Thyroid gland (tissue), 4 donors: ENCODE measurements at regions not wholly inside any gene's neighbourhood (a gene's known extent, or its start where the extent isn't known, plus 50 kb on each side); places are given as distances from the start of the nearest gene placed in this dataset.

ENCODE experiments used
- POLR2A ChIP-seq, 2 donors: fragments of 450-650 bp; IDR thresholded peaks; one replicate each; pipeline ENCODE4 v1.6.1; 2017; ENCODE audit warnings: antibody characterized with exemption in 2 of 2, mild to moderate bottlenecking in 2 of 2, moderate library complexity in 1 of 2
- TF ChIP-seq, protein P1 (sequence below), 6 experiments: fragments of 200-600 bp in 3 of 6; fragments of 450-650 bp in 3 of 6; sonication (generic) in 3 of 6; IDR thresholded peaks; one replicate each; pipeline ENCODE4 v1.5.1; 2016 to 2019; ENCODE audit warnings: antibody characterized with exemption in 6 of 6, mild to moderate bottlenecking in 2 of 6, inconsistent platforms in 1 of 6, moderate library complexity in 1 of 6

DNA sequence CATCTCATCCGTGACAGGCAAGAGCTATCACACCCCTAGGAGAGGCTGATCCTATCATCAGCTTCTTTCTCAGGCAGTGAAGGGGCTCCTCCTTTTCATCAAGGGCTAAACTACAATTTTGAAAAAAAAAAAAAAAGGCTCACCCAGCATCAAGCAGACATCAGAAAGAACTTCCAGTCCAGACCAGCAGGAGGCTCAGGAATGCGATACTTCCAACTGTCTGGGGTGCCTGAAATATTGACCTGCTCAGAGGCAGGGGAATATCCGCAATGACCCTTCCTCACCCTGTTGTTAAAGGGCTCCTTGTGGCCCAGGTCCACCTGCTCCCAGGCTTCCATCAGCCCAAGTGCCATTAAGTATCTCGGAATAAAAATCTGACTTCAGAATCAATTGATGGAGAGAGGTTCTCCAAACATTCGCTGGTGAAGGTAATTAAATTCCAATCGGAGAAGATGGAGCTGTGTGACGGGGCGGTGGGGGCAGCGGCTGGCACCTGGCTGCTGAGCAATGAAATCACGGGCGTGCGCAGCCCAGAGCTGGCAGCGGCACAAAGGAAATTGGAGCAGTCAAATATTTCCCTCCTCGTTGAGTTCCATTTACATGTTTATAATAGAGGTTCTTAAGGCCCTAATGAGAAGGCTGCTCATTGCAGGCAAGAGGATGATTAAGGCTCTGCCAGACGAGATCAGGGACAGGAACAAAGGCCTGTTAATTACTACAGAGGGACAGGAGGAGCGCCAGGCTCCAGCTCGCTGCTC lies 69.0 kb upstream of the THY1 start:
- TF ChIP-seq, protein P1, sequence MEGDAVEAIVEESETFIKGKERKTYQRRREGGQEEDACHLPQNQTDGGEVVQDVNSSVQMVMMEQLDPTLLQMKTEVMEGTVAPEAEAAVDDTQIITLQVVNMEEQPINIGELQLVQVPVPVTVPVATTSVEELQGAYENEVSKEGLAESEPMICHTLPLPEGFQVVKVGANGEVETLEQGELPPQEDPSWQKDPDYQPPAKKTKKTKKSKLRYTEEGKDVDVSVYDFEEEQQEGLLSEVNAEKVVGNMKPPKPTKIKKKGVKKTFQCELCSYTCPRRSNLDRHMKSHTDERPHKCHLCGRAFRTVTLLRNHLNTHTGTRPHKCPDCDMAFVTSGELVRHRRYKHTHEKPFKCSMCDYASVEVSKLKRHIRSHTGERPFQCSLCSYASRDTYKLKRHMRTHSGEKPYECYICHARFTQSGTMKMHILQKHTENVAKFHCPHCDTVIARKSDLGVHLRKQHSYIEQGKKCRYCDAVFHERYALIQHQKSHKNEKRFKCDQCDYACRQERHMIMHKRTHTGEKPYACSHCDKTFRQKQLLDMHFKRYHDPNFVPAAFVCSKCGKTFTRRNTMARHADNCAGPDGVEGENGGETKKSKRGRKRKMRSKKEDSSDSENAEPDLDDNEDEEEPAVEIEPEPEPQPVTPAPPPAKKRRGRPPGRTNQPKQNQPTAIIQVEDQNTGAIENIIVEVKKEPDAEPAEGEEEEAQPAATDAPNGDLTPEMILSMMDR (IDR thresholded peaks at IDR 0.05): no peak
- no peak for TF ChIP-seq POLR2A (IDR thresholded peaks at IDR 0.05)
